GM21528 (cell line): ENCODE measurements at regions not wholly inside any gene's neighbourhood (a gene's known extent, or its start where the extent isn't known, plus 50 kb on each side); places are given as distances from the start of the nearest gene placed in this dataset.
"Not testable (repeated sequence)": the region's sequence is repeated elsewhere in the genome, so short reads cannot be mapped to it uniquely, and the experiment has no call there.

Experiments
- ATAC-seq: cut with Tn5 transposase; IDR thresholded peaks from one replicate; pipeline ENCODE4 v1.9.1; 2021; ENCODE audit warnings: mild to moderate bottlenecking, moderate library complexity; ENCODE audit not compliant: unreplicated experiment, low FRiP score

GRCh38 chr6:11486959-11487358, 50.6 kb upstream of the TMEM170B start:
- no peak for ATAC-seq

DNA sequence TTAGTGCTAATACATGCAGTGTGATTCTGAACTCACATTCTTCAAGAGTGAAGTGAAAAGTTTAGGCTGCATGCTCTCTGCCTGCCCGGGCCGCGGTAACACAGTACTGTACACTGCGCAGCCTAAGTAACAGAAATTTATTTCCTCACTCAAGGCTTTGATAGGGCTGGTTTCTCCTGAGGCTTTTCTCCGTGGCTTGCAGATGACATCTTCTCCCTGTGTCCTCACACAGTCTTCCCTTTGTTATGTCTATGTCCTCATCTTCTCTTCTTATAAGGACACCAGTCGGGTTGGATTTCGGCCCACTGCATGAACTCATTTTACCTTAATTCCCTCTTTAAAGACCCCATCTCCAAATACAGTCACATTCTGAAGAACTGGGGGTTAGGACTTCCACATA, 51.1 kb upstream of the TMEM170B start:
- ATAC-seq, result no peak

GRCh38 chr6:11486051-11486450, 51.5 kb upstream of the TMEM170B start:
- ATAC-seq, result no peak

GRCh38 chr6:11485271-11485670, 52.3 kb upstream of the TMEM170B start:
- no peak for ATAC-seq

DNA sequence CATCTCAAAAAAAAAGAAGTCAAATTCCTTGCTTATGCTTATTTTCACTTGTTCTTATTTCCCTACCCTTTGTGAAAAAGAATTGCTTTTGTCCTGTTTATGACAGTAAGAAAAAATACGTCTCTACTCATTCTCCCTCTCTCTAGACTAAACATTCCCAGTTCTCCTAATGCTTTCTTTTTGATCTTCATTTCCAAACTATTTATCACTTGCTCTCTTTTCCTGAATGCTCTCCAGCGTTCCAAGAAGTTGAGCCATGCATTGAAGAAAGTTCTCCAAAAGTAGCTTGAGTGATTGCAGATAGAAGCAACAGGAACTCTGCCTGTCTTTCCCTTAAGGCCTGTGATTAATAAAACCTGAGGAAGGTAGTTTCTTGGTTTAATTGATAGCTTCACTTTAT, 53.1 kb upstream of the TMEM170B start:
- ATAC-seq, result no peak

- no peak for ATAC-seq
Observed at GRCh38 chr6:11482616-11483015, 54.9 kb upstream of the TMEM170B start.

DNA sequence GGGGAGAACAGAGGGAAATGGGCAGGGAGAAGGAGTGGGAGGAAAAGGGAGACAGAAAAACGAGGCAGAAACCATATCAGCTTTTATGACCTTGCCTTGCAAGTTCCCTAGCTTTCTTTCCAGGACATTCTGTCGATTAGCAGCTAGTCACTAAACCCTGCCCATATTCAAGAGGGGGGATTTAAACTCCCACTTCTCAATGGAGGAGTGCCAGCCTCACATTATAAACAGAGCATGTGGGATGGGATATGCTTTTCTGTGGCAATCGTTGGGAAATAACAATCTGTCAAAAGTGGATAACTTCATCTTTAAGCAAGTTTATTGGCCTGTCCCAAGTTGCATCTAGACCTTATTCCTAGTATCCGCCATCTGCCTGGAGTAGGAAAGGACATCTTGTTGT, 57.0 kb upstream of the TMEM170B start:
- ATAC-seq, result no peak

DNA sequence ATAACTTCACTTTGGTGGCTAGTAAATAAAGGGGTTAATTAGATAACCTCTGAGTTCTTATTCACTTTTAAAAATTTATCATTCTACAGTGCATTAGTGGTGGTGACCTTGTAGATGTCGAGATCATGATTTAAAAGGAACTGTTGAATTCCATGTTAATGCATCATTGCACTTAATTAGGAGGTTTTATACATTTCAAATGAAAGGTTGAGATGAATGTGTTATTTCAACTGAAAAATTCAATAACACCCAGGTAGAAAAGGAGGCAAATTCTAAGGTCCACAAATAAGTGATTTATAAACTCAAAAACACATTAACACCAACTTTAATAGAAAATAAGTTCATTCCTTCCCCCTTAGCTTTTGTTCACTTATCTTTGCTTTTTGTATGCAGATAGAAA, 58.3 kb upstream of the TMEM170B start:
- ATAC-seq, result no peak

- no peak for ATAC-seq
Observed at GRCh38 chr6:11478586-11478985, 59.0 kb upstream of the TMEM170B start.

- ATAC-seq, result no peak
Observed at GRCh38 chr6:11475016-11475415, 62.5 kb upstream of the TMEM170B start.

DNA sequence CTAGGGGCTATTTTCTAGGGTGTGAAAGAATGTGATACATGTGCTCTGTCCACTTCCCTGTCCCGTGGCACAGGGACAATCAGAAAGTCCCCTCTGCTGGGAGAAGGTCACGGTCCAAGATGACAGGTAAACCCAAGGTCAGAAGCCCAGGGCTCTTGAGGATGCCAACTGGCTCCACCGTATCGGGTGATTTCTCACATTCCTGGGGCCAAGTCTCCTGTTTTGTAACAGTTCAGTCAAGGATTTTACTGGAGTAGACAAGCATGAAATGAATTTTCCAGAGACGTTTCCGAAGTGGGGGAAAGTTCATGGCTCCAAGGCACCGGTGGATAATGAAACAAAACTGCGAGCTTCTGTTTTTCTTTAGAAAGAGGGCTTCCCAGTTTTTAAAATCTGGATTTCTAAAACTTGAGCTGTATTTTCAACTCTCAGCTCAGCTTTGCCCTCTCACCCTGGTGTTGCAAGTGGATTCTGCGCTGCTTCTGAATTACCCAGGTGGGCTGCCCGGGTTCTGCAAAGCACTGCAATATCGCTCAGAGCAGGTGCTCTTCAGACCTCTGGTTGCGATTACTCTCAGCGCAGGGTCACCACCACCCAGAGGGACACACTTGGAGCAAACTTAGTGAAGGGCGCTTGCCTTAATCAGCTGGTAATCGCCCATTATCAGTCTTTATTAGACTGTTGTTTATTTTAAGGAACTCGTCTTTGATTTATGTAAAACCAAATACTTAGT, 64.4 kb upstream of the TMEM170B start:
- no peak for ATAC-seq

GRCh38 chr6:11471261-11471660, 66.3 kb upstream of the TMEM170B start:
- ATAC-seq, result no peak

GRCh38 chr6:11469684-11470083, 67.9 kb upstream of the TMEM170B start:
- no peak for ATAC-seq

DNA sequence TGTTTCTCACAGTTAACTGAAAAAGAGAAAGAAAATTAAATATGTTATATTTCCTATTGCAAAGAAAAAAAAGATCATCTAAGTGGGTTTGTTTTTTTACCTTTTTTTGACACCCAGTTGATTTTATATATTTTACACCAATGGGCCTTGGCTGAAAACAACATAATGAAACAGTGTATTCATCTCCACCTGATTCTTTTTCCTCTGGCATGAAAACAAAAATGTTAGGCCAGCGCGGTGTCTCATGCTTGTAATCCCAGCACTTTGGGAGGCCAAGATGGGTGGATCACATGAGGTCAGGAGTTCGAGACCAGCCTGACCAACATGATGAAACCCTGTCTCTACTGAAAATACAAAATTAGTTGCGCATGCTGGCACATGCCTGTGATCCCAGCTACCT, 69.3 kb upstream of the TMEM170B start:
- ATAC-seq, result not testable (repeated sequence)

DNA sequence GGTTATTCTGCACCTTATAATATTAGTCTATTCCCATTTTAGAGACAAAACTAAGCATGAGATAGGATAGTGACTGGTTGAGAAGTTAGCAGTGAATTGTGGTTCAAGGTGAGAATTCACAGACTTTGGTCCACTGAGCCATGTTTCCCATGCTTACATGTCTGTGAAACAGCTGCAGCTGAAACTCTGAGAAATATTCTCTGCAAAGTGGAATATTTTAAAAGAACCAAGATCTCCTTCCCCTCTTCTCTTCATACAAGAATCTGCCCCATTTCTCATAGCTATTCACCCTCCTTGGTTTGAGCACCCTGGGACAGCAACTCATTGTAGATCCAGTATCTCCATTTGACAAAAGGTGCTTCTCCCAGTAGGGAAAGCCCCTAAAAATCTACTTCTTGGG, 70.2 kb upstream of the TMEM170B start:
- ATAC-seq, result no peak

- ATAC-seq, result no peak
Observed at GRCh38 chr6:11463398-11463780, 74.2 kb upstream of the TMEM170B start.

- ATAC-seq, result no peak
Observed at GRCh38 chr6:11462742-11463397, 74.7 kb upstream of the TMEM170B start.

DNA sequence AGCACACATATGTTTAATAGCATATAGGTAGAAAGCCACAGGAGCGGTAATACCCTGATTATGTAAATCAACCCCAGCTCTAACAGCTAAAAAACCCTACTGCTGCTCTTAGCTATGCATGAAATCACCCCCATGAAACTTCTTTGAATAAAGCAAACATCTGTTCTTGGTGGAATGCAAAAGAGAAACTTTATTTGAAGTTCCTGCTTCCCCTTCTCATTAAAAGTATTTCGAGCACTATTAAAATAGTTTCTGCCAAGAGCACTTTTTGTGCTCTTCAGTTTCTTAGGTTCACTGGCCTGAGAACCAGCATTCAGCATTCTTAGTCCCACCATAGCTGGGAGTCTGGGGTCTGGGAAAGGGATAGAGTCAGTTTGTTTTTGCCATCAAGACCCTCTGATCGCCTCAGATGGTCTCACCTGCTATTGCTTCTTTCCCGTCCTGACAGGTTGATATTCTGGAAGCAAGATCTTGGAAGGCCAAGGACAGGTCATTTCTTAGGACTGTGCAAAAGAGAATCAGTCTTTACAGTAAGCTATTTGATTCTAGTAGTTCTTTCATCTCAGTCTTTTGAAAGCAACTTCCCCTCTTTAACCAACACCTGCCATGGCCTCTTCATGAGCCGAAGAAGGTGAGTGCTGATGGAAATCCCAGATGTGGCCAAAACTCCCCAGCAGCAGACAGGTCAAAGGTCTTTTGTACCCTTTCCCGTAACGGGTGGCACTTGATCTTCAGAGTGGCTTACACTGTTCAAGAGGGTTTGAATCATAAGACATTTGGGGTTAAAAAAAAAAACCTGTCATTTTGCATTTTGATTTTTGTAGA, 76.5 kb upstream of the TMEM170B start:
- peak; percentile 75 for ATAC-seq

- ATAC-seq, result peak; percentile 34
Observed at GRCh38 chr6:11460001-11460668, 77.4 kb upstream of the TMEM170B start.

GRCh38 chr6:11459079-11459610, 78.4 kb upstream of the TMEM170B start:
- ATAC-seq, result peak; percentile 50

DNA sequence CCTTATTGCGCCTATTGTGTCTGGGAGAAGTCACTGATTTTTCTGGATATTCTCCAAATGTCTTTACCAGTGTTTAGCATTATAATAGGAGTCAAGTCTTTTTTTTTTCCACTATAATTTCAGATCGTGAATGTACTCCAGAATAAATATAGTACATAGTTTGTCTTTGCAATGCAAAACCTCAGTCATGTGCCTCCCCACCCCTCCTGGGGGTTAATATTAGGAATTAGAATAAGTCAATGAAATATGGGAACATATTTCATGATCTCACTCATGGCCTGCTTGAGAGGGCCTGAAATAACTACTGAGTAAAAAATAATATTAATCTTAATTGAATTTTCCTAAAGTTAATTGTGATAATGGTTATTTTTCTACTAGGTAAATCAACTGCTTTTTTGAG, 79.0 kb upstream of the TMEM170B start:
- ATAC-seq, result no peak
